A673 (cell line): ENCODE measurements at regions not wholly inside any gene's neighbourhood (a gene's known extent, or its start where the extent isn't known, plus 50 kb on each side); places are given as distances from the start of the nearest gene placed in this dataset.

Source experiments
- EZH2 ChIP-seq: fragments of 200-600 bp; sonication (generic); IDR thresholded peaks from 2 replicates; pipeline ENCODE4 v1.6.1; 2017; ENCODE audit warnings: borderline replicate concordance, low read depth, mild to moderate bottlenecking, mixed read lengths, antibody characterized with exemption, low read length; ENCODE audit not compliant: poor library complexity, severe bottlenecking
- TF ChIP-seq, protein P1 (sequence below): fragments of 300-800, 200-600 bp; sonication (generic); conservative IDR thresholded peaks from 2 replicates; pipeline ENCODE4 v1.5.1; 2017; ENCODE audit warnings: low read depth, mild to moderate bottlenecking, antibody characterized with exemption, low read length, moderate library complexity, mixed read lengths

- TF ChIP-seq, protein P1, sequence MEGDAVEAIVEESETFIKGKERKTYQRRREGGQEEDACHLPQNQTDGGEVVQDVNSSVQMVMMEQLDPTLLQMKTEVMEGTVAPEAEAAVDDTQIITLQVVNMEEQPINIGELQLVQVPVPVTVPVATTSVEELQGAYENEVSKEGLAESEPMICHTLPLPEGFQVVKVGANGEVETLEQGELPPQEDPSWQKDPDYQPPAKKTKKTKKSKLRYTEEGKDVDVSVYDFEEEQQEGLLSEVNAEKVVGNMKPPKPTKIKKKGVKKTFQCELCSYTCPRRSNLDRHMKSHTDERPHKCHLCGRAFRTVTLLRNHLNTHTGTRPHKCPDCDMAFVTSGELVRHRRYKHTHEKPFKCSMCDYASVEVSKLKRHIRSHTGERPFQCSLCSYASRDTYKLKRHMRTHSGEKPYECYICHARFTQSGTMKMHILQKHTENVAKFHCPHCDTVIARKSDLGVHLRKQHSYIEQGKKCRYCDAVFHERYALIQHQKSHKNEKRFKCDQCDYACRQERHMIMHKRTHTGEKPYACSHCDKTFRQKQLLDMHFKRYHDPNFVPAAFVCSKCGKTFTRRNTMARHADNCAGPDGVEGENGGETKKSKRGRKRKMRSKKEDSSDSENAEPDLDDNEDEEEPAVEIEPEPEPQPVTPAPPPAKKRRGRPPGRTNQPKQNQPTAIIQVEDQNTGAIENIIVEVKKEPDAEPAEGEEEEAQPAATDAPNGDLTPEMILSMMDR = no peak
- TF ChIP-seq EZH2 = no peak
Observed at GRCh38 chr12:114998750-114999128, 314.8 kb upstream of the TBX3 start.
